ENCODE measurements at regions not wholly inside any gene's neighbourhood (a gene's known extent, or its start where the extent isn't known, plus 50 kb on each side); places are given as distances from the start of the nearest gene placed in this dataset.

DNA sequence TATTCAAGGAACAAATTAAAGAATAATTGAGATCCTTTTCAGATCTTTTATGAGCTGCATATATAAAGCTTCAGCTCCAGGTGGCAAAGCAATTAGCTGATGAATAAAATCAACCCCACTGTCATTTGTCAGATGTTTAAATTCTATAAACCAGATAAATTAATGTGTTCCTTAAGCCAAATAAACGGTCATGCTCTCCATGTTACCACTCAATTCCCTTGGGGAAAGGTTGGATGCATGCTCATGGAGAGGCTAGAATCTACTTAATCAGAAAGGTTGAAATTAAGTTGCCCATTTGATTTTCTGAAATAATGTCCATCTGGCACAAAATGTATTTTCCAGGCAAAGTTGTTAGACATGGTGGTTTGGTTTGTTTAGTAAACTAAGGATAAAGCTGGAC is 282.5 kb upstream of the SPRED2 start:
- TF ChIP-seq GABPB1 (CRISPR knock-in tag; IDR thresholded peaks at IDR 0.05) (no peak), HMGA2 (CRISPR knock-in tag; IDR thresholded peaks at IDR 0.05) (no peak), JUN (CRISPR knock-in tag; IDR thresholded peaks at IDR 0.05) (no peak), OVOL2 (CRISPR knock-in tag; IDR thresholded peaks at IDR 0.05; ENCODE audit: borderline replicate concordance) (no peak), ZNF416 (CRISPR knock-in tag; IDR thresholded peaks at IDR 0.05) (no peak), NR2C2 (CRISPR knock-in tag; IDR thresholded peaks at IDR 0.05) (no peak)
- TF ChIP-seq, protein P1, sequence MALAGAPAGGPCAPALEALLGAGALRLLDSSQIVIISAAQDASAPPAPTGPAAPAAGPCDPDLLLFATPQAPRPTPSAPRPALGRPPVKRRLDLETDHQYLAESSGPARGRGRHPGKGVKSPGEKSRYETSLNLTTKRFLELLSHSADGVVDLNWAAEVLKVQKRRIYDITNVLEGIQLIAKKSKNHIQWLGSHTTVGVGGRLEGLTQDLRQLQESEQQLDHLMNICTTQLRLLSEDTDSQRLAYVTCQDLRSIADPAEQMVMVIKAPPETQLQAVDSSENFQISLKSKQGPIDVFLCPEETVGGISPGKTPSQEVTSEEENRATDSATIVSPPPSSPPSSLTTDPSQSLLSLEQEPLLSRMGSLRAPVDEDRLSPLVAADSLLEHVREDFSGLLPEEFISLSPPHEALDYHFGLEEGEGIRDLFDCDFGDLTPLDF (CRISPR knock-in tag; IDR thresholded peaks at IDR 0.05), result no peak
- TF ChIP-seq, protein P2, sequence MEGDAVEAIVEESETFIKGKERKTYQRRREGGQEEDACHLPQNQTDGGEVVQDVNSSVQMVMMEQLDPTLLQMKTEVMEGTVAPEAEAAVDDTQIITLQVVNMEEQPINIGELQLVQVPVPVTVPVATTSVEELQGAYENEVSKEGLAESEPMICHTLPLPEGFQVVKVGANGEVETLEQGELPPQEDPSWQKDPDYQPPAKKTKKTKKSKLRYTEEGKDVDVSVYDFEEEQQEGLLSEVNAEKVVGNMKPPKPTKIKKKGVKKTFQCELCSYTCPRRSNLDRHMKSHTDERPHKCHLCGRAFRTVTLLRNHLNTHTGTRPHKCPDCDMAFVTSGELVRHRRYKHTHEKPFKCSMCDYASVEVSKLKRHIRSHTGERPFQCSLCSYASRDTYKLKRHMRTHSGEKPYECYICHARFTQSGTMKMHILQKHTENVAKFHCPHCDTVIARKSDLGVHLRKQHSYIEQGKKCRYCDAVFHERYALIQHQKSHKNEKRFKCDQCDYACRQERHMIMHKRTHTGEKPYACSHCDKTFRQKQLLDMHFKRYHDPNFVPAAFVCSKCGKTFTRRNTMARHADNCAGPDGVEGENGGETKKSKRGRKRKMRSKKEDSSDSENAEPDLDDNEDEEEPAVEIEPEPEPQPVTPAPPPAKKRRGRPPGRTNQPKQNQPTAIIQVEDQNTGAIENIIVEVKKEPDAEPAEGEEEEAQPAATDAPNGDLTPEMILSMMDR (IDR thresholded peaks at IDR 0.05), result no peak

Measured in WTC11 (cell line).